SK-N-SH (cell line): ENCODE measurements at regions not wholly inside any gene's neighbourhood (a gene's known extent, or its start where the extent isn't known, plus 50 kb on each side); places are given as distances from the start of the nearest gene placed in this dataset.

Experiments
- CTCF ChIA-PET: fragments of 300-600, 350-600 bp; formaldehyde crosslinking; extraction: SDS; loops from one replicate; lab custom pipeline; 2021; lab: Yijun Ruan, JAX
- POLR2A ChIA-PET: fragments of 350-600 bp; sonication (Branson Sonifier 250); formaldehyde crosslinking; extraction: SDS; loops from one replicate; lab custom pipeline; 2020; ENCODE audit warnings: antibody characterized with exemption, inconsistent platforms; lab: Yijun Ruan, JAX
- DNase-seq: peaks from one replicate; pipeline ENCODE4 v3.0.0; 2012
- H2AFZ ChIP-seq: fragments of 200-600 bp; sonication (generic); 2 replicates; pipeline ENCODE4 v1.8.1; 2016; ENCODE audit warnings: antibody characterized with exemption, mild to moderate bottlenecking, low read depth
- H3F3A ChIP-seq: fragments of 200-600 bp; sonication (generic); replicated peaks from 2 replicates; pipeline ENCODE3; 2016; ENCODE audit warnings: antibody characterized with exemption, mild to moderate bottlenecking; ENCODE audit not compliant: insufficient read depth
- H3K27ac ChIP-seq, 2 experiments: fragments of 200-500 bp in 1 of 2; fragments of 200-600 bp in 1 of 2; sonication (Bioruptor generic) in 1 of 2; sonication (generic), shearing (Covaris generic) in 1 of 2; 2 replicates each; pipeline versions ENCODE4 v1.5.1 to v1.6.1; 2014 to 2016; ENCODE audit warnings: low read depth in 2 of 2, inconsistent platforms in 1 of 2, low read length in 1 of 2, mild to moderate bottlenecking in 1 of 2, mixed read lengths in 1 of 2
- H3K27me3 ChIP-seq: fragments of 200-600 bp; sonication (generic), shearing (Covaris generic); 2 replicates; pipeline ENCODE4 v1.6.1; 2016; ENCODE audit warnings: mixed run types; ENCODE audit not compliant: insufficient read depth
- H3K36me3 ChIP-seq, 2 experiments: fragments of 200-500 bp in 1 of 2; fragments of 200-600 bp in 1 of 2; sonication (Bioruptor generic) in 1 of 2; sonication (generic) in 1 of 2; replicated peaks in 1 of 2; 2 replicates each; pipeline versions ENCODE3 to v1.5.1; 2014 to 2016; ENCODE audit warnings: low read length in 1 of 2, mild to moderate bottlenecking in 1 of 2; ENCODE audit not compliant: insufficient read depth in 2 of 2, control insufficient read depth in 1 of 2
- H3K4me1 ChIP-seq, 2 experiments: fragments of 200-500 bp in 1 of 2; fragments of 200-600 bp in 1 of 2; sonication (Bioruptor generic) in 1 of 2; sonication (generic), shearing (Covaris generic) in 1 of 2; 2 replicates each; pipeline versions ENCODE4 v1.5.1 to v1.6.1; 2014 to 2016; ENCODE audit warnings: low read depth in 1 of 2, low read length in 1 of 2, mixed run types in 1 of 2; ENCODE audit not compliant: insufficient read depth in 2 of 2, control insufficient read depth in 1 of 2
- H3K4me2 ChIP-seq: fragments of 200-600 bp; sonication (generic), shearing (Covaris generic); 2 replicates; pipeline ENCODE4 v1.6.1; 2017; ENCODE audit warnings: mixed run types
- H3K4me3 ChIP-seq, 2 experiments: fragments of 200-500 bp in 1 of 2; fragments of 200-600 bp in 1 of 2; sonication (Bioruptor generic) in 1 of 2; sonication (generic), shearing (Covaris generic) in 1 of 2; 2 replicates each; pipeline versions ENCODE4 v1.5.1 to v1.8.1; 2014 to 2016; ENCODE audit warnings: low read depth in 2 of 2, inconsistent platforms in 1 of 2, low read length in 1 of 2, mild to moderate bottlenecking in 1 of 2, mixed read lengths in 1 of 2, moderate library complexity in 1 of 2
- H3K79me2 ChIP-seq: fragments of 200-600 bp; sonication (generic); 2 replicates; pipeline ENCODE4 v1.8.1; 2017; ENCODE audit warnings: mild to moderate bottlenecking; ENCODE audit not compliant: insufficient read depth
- H3K9ac ChIP-seq: fragments of 200-600 bp; sonication (generic); 2 replicates; pipeline ENCODE4 v1.6.1; 2017; ENCODE audit warnings: mixed run types
- H3K9me2 ChIP-seq: fragments of 200-600 bp; sonication (generic); 2 replicates; pipeline ENCODE4 v1.6.1; 2017; ENCODE audit warnings: mixed run types
- H3K9me3 ChIP-seq: fragments of 200-600 bp; sonication (generic); 2 replicates; pipeline ENCODE4 v1.6.1; 2017; ENCODE audit warnings: mixed run types, mild to moderate bottlenecking, moderate library complexity
- H4K20me1 ChIP-seq: fragments of 200-600 bp; sonication (generic); 2 replicates; pipeline ENCODE4 v1.6.1; 2017; ENCODE audit warnings: mild to moderate bottlenecking, mixed run types; ENCODE audit not compliant: insufficient read depth
- GATA2 ChIP-seq: sonication (generic); formaldehyde crosslinking; IDR thresholded peaks from 2 replicates; pipeline ENCODE4 v1.5.0; 2020; ENCODE audit warnings: mild to moderate bottlenecking, missing genetic modification reagents
- NRF1 ChIP-seq: IDR thresholded peaks from 2 replicates; pipeline ENCODE4 v1.6.1; 2012; ENCODE audit warnings: low read depth, mild to moderate bottlenecking, low read length
- RCOR1 ChIP-seq: fragments of 150-350 bp; IDR thresholded peaks from 2 replicates; pipeline ENCODE4 v1.6.1; 2017; ENCODE audit warnings: antibody characterized with exemption, low read length
- YY1 ChIP-seq: IDR thresholded peaks from 2 replicates; pipeline ENCODE4 v1.4.0; 2012; ENCODE audit warnings: low read depth, mild to moderate bottlenecking
- WGBS: methylation state at CpG from one replicate; pipeline ENCODE4 v1.1.6; 2017; ENCODE audit warnings: low lambda C conversion rate; 5-methylcytosine and 5-hydroxymethylcytosine counted together
- TF ChIP-seq, protein P1 (sequence below): IDR thresholded peaks from 2 replicates; pipeline ENCODE4 v1.6.1; 2012; ENCODE audit warnings: mild to moderate bottlenecking, low read depth, low read length, moderate library complexity
- TF ChIP-seq, protein P2 (sequence below): fragments of 150-350 bp; IDR thresholded peaks from 2 replicates; pipeline ENCODE4 v1.6.1; 2016; ENCODE audit warnings: mild to moderate bottlenecking, low read depth, low read length
- TF ChIP-seq, protein P3 (sequence below): IDR thresholded peaks from 2 replicates; pipeline ENCODE4 v1.4.0; 2012; ENCODE audit warnings: low read depth, borderline replicate concordance
- TF ChIP-seq, protein P4 (sequence below): IDR thresholded peaks from 2 replicates; pipeline ENCODE4 v1.4.0; 2012; ENCODE audit warnings: low read depth

DNA sequence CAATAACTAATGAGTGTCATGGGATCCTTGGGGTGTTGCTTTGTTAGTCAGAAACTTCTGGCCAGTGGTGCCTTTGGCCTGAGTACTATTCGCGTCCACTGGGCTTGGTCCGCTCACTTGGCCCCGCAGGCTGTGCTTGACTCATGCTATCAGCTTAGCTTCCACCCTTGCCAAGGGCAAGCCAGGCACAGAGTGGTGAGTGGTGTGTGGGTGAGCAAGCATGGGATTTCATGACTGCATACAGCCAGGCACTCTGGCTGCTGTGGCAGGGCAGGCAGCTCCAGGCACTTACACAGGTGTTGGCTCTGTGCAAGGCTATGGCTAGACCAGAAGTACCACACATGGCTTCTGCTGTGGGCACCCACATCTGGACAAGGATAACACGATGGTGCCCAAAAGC is 1026.3 kb downstream of the PCDH19 start:
- WGBS: 0% methylated on average over 1 of the region's 5 CpGs

More for the DNA sequence above, 1026.3 kb downstream of the PCDH19 start:
- no peaks in the 10 kb centered on the region for H4K20me1 ChIP-seq
- no peaks in the 10 kb centered on the region for H3K36me3 ChIP-seq
- H3K27ac ChIP-seq: no peak overlapping the region
- no peaks in the 10 kb centered on the region for H3F3A ChIP-seq
- TF ChIP-seq RCOR1 (no peak), YY1 (no peak), NRF1 (no peak), GATA2 (no peak)
- TF ChIP-seq, protein P1, sequence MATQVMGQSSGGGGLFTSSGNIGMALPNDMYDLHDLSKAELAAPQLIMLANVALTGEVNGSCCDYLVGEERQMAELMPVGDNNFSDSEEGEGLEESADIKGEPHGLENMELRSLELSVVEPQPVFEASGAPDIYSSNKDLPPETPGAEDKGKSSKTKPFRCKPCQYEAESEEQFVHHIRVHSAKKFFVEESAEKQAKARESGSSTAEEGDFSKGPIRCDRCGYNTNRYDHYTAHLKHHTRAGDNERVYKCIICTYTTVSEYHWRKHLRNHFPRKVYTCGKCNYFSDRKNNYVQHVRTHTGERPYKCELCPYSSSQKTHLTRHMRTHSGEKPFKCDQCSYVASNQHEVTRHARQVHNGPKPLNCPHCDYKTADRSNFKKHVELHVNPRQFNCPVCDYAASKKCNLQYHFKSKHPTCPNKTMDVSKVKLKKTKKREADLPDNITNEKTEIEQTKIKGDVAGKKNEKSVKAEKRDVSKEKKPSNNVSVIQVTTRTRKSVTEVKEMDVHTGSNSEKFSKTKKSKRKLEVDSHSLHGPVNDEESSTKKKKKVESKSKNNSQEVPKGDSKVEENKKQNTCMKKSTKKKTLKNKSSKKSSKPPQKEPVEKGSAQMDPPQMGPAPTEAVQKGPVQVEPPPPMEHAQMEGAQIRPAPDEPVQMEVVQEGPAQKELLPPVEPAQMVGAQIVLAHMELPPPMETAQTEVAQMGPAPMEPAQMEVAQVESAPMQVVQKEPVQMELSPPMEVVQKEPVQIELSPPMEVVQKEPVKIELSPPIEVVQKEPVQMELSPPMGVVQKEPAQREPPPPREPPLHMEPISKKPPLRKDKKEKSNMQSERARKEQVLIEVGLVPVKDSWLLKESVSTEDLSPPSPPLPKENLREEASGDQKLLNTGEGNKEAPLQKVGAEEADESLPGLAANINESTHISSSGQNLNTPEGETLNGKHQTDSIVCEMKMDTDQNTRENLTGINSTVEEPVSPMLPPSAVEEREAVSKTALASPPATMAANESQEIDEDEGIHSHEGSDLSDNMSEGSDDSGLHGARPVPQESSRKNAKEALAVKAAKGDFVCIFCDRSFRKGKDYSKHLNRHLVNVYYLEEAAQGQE: no peak
- TF ChIP-seq, protein P2, sequence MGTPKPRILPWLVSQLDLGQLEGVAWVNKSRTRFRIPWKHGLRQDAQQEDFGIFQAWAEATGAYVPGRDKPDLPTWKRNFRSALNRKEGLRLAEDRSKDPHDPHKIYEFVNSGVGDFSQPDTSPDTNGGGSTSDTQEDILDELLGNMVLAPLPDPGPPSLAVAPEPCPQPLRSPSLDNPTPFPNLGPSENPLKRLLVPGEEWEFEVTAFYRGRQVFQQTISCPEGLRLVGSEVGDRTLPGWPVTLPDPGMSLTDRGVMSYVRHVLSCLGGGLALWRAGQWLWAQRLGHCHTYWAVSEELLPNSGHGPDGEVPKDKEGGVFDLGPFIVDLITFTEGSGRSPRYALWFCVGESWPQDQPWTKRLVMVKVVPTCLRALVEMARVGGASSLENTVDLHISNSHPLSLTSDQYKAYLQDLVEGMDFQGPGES: no peak
- TF ChIP-seq, protein P3, sequence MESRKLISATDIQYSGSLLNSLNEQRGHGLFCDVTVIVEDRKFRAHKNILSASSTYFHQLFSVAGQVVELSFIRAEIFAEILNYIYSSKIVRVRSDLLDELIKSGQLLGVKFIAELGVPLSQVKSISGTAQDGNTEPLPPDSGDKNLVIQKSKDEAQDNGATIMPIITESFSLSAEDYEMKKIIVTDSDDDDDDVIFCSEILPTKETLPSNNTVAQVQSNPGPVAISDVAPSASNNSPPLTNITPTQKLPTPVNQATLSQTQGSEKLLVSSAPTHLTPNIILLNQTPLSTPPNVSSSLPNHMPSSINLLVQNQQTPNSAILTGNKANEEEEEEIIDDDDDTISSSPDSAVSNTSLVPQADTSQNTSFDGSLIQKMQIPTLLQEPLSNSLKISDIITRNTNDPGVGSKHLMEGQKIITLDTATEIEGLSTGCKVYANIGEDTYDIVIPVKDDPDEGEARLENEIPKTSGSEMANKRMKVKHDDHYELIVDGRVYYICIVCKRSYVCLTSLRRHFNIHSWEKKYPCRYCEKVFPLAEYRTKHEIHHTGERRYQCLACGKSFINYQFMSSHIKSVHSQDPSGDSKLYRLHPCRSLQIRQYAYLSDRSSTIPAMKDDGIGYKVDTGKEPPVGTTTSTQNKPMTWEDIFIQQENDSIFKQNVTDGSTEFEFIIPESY: no peak
- TF ChIP-seq, protein P4, sequence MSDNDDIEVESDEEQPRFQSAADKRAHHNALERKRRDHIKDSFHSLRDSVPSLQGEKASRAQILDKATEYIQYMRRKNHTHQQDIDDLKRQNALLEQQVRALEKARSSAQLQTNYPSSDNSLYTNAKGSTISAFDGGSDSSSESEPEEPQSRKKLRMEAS: no peak
- TF ChIP-seq, all 33 proteins: peak for 0
- Histone ChIP-seq H3K27me3 (no peaks in the 10 kb centered on the region), H3K9me2 (no peaks in the 10 kb centered on the region), H3K4me2 (no peak overlapping the region), H3K9ac (no peak overlapping the region), H3K79me2 (0 out of 2 replicates have a peak, but pooled peaks cover 7% of the 10 kb centered on the region), H3K9me3 (no peaks in the 10 kb centered on the region), H3K4me1 (no peaks in the 10 kb centered on the region), H2AFZ (no peak overlapping the region), H3K4me3 (no peak overlapping the region)
- CTCF ChIA-PET: interaction anchor here (1.0 kb wide), 1 partner anchor 9 kb away, joined by 3 read pairs; no protein-coding TSS in a partner anchor
- POLR2A ChIA-PET: no interaction called here
- no peak for DNase-seq
